ENCODE measurements at regions not wholly inside any gene's neighbourhood (a gene's known extent, or its start where the extent isn't known, plus 50 kb on each side); places are given as distances from the start of the nearest gene placed in this dataset.

GRCh38 chr5:33291216-33292000, 149.4 kb upstream of the TARS1 start:
- TF ChIP-seq CTCF (IDR thresholded peaks at IDR 0.05) = no peak
- TF ChIP-seq POLR2AphosphoS5 (IDR thresholded peaks at IDR 0.05) = no peak
- no peak for TF ChIP-seq POLR2A (IDR thresholded peaks at IDR 0.05)
- TF ChIP-seq EP300 (IDR thresholded peaks at IDR 0.05) = no peak

All from suprapubic skin (tissue), 4 donors.